OCI-LY3 (cell line): ENCODE measurements at regions not wholly inside any gene's neighbourhood (a gene's known extent, or its start where the extent isn't known, plus 50 kb on each side); places are given as distances from the start of the nearest gene placed in this dataset.
"Not testable (repeated sequence)": the region's sequence is repeated elsewhere in the genome, so short reads cannot be mapped to it uniquely, and the experiment has no call there.

Experiments used
- H2AFZ ChIP-seq: fragments of 200-600, 300-600 bp; shearing (Covaris generic); 2 replicates; pipeline ENCODE4 v1.6.0; 2014; ENCODE audit warnings: antibody characterized with exemption, low read depth, low read length
- H3K27ac ChIP-seq: fragments of 200-600, 300-600 bp; sonication (generic); 2 replicates; pipeline ENCODE4 v1.5.1; 2014; ENCODE audit warnings: mild to moderate bottlenecking, low read length, moderate library complexity, mixed read lengths
- H3K27me3 ChIP-seq: fragments of 200-600, 300-600 bp; sonication (generic); 2 replicates; pipeline ENCODE4 v1.6.1; 2014; ENCODE audit warnings: low read depth, low read length, mixed read lengths
- H3K36me3 ChIP-seq: fragments of 200-600, 300-600 bp; sonication (generic); replicated peaks from 2 replicates; pipeline ENCODE3; 2014; ENCODE audit warnings: low read depth, low read length, mixed read lengths
- H3K4me1 ChIP-seq: fragments of 300-600, 200-600 bp; sonication (generic); 2 replicates; pipeline ENCODE4 v1.6.1; 2014; ENCODE audit warnings: low read length, mixed read lengths
- H3K4me2 ChIP-seq: fragments of 200-600, 300-600 bp; sonication (generic); 2 replicates; pipeline ENCODE4 v1.6.1; 2014; ENCODE audit warnings: low read length, mixed read lengths
- H3K4me3 ChIP-seq: fragments of 300-600, 200-600 bp; sonication (generic); 2 replicates; pipeline ENCODE4 v1.5.1; 2014; ENCODE audit warnings: antibody characterized with exemption, mild to moderate bottlenecking, low read length, moderate library complexity
- H3K79me2 ChIP-seq: fragments of 300-600, 200-600 bp; shearing (Covaris generic); 2 replicates; pipeline ENCODE4 v1.6.1; 2014; ENCODE audit warnings: mild to moderate bottlenecking, low read length, mixed read lengths
- H3K9ac ChIP-seq: fragments of 300-600, 200-600 bp; shearing (Covaris generic); 2 replicates; pipeline ENCODE4 v1.6.0; 2014; ENCODE audit warnings: mild to moderate bottlenecking, low read length, moderate library complexity
- H3K9me3 ChIP-seq: fragments of 200-600, 300-600 bp; shearing (Covaris generic); 2 replicates; pipeline ENCODE4 v1.6.1; 2014; ENCODE audit warnings: low read length, mixed read lengths; ENCODE audit not compliant: insufficient read depth
- H4K20me1 ChIP-seq: fragments of 200-600, 300-600 bp; sonication (generic); 2 replicates; pipeline ENCODE4 v1.6.1; 2016; ENCODE audit warnings: low read length, mixed read lengths; ENCODE audit not compliant: insufficient read depth
- EZH2phosphoT487 ChIP-seq: fragments of 200-600 bp; shearing (Covaris generic); IDR thresholded peaks from 2 replicates; pipeline ENCODE4 v1.6.1; 2018; ENCODE audit warnings: antibody characterized with exemption, mixed run types, low read depth
- TF ChIP-seq, protein P1 (sequence below): fragments of 200-600, 300-600 bp; sonication (generic); IDR thresholded peaks from 2 replicates; pipeline ENCODE4 v1.5.1; 2014; ENCODE audit warnings: antibody characterized with exemption, low read length, low read depth

DNA sequence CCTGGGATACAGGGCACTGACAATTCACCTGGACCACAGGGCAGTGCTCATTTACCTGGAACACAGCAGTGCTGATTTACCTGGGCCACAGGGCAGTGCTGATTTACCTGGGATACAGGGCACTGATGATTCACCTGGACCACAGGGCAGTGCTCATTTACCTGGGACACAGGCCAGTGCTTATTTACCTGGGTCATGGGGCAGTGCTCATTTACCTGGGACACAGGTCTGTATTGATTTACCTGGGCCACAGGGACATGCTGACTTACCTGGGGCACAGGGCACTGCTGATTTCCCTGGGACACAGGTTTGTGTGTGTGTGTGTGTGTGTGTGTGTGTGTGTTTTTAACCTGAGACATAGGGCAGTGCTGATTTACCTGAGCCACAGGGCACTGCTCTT, 261.7 kb downstream of the MATN1 start:
- Histone ChIP-seq H3K36me3 (no peaks in the 10 kb centered on the region), H3K4me3 (no peak overlapping the region), H2AFZ (no peak overlapping the region), H3K27ac (no peak overlapping the region), H3K27me3 (no peaks in the 10 kb centered on the region), H3K9ac (no peak overlapping the region), H3K79me2 (no peaks in the 10 kb centered on the region), H3K4me2 (no peak overlapping the region), H3K4me1 (no peaks in the 10 kb centered on the region), H4K20me1 (no peaks in the 10 kb centered on the region), H3K9me3 (no peaks in the 10 kb centered on the region)
- TF ChIP-seq, protein P1, sequence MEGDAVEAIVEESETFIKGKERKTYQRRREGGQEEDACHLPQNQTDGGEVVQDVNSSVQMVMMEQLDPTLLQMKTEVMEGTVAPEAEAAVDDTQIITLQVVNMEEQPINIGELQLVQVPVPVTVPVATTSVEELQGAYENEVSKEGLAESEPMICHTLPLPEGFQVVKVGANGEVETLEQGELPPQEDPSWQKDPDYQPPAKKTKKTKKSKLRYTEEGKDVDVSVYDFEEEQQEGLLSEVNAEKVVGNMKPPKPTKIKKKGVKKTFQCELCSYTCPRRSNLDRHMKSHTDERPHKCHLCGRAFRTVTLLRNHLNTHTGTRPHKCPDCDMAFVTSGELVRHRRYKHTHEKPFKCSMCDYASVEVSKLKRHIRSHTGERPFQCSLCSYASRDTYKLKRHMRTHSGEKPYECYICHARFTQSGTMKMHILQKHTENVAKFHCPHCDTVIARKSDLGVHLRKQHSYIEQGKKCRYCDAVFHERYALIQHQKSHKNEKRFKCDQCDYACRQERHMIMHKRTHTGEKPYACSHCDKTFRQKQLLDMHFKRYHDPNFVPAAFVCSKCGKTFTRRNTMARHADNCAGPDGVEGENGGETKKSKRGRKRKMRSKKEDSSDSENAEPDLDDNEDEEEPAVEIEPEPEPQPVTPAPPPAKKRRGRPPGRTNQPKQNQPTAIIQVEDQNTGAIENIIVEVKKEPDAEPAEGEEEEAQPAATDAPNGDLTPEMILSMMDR: no peak
- no peak for TF ChIP-seq EZH2phosphoT487

DNA sequence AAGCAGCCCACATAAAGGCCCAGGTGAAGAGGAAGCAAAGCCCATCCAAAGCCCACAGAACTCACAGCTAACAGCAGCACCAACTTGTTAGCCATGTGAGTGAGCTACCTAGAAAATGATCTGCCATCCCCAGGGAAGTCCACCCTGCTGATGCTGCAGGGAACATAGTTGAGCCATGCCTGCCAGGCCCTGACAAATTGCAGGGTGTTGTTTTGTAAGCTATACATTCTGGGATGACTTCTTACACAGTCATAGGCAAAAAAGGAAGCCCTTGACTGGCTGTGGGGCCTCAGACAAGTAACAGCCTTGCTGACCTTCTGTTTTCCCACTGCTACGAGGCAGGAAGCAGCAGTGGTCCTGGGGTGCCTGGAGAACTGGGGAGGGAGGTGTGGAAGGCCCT, 262.7 kb downstream of the MATN1 start:
- no peak overlapping the region for H3K4me2 ChIP-seq
- H3K27ac ChIP-seq: no peak overlapping the region
- no peaks in the 10 kb centered on the region for H4K20me1 ChIP-seq
- no peaks in the 10 kb centered on the region for H3K4me1 ChIP-seq
- H3K36me3 ChIP-seq: no peaks in the 10 kb centered on the region
- no peaks in the 10 kb centered on the region for H3K9me3 ChIP-seq
- no peak for TF ChIP-seq EZH2phosphoT487
- TF ChIP-seq, protein P1: no peak
- no peak overlapping the region for H3K9ac ChIP-seq
- no peaks in the 10 kb centered on the region for H3K27me3 ChIP-seq
- no peak overlapping the region for H2AFZ ChIP-seq
- H3K79me2 ChIP-seq: no peaks in the 10 kb centered on the region
- H3K4me3 ChIP-seq: no peak overlapping the region

DNA sequence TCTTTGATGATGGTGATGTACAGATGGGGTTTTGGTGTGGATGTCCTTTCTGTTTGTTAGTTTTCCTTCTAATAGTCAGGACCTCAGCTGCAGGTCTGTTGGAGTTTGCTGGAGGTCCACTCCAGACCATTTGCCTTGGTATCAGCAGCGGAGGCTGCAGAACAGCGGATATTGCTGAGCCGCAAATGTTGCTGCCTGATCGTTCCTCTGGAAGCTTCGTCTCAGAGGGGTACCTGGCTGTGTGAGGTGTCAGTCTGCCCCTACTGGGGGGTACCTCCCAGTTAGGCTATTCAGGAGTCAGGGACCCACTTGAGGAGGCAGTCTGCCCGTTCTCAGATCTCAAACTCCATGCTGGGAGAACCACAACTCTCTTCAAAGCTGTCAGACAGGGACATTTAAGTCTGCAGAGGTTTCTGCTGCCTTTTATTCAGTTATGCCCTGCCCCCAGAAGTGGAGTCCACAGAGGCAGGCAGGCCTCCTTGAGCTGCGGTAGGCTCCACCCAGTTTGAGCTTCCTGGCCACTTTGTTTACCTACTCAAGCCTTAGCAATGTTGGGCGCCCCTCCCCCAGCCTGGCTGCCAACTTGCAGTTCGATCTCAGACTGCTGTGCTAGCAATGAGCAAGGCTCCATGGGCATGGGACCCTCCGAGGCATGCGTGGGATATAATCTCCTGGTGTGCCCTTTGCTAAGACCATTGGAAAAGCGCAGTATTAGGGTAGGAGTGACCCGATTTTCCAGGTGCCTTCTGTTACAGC, 264.5 kb downstream of the MATN1 start:
- not testable (repeated sequence) for H3K36me3 ChIP-seq, H3K9ac ChIP-seq, H4K20me1 ChIP-seq, H2AFZ ChIP-seq, H3K27me3 ChIP-seq, H3K4me3 ChIP-seq, H3K9me3 ChIP-seq, H3K4me2 ChIP-seq, H3K27ac ChIP-seq, H3K79me2 ChIP-seq, H3K4me1 ChIP-seq

DNA sequence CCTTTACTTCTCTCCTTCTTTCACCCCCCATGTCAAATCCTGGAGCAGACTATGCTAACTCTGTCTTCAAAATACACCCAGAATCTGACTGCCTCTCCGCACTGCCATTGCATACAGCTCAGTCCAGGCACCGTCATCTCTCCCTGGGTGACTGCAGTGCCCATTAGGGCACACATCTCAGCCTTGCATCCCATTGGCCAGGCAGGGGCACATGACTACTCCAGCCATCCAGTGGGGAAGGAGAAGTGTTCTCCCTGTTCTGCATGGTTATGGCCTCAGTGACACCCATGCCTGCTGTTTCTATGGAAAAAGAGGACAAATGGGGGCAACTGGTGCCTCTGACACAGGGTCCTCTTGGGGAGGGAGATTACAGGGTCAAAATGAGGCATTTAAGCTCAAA, 270.5 kb downstream of the MATN1 start:
- no peaks in the 10 kb centered on the region for H3K4me1 ChIP-seq
- no peaks in the 10 kb centered on the region for H4K20me1 ChIP-seq
- H3K4me3 ChIP-seq: no peak overlapping the region
- H3K9ac ChIP-seq: no peak overlapping the region
- no peaks in the 10 kb centered on the region for H3K79me2 ChIP-seq
- H3K9me3 ChIP-seq: no peaks in the 10 kb centered on the region
- H3K27ac ChIP-seq: no peak overlapping the region
- H3K27me3 ChIP-seq: no peaks in the 10 kb centered on the region
- no peak overlapping the region for H2AFZ ChIP-seq
- no peaks in the 10 kb centered on the region for H3K36me3 ChIP-seq
- TF ChIP-seq EZH2phosphoT487: no peak
- H3K4me2 ChIP-seq: no peak overlapping the region

DNA sequence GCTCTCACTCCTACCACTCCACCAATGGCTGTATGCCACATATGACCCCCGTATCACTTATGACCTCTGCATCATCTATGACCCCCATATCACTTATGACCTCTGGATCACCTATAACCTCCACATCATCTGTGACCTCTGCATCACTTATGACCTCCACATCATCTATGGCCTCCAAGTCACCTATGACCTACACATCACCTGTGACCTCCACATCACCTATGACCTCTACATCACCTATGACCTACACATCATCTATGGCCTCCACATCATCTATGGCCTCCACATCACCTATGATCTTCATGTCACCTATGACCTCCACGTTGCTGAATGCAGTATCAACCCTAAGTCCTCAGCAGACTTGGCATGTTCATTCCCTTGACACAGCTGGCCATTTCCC, 271.2 kb downstream of the MATN1 start:
- no peak overlapping the region for H3K4me3 ChIP-seq
- H3K27me3 ChIP-seq: no peaks in the 10 kb centered on the region
- H3K36me3 ChIP-seq: no peaks in the 10 kb centered on the region
- TF ChIP-seq EZH2phosphoT487: no peak
- TF ChIP-seq, protein P1: no peak
- no peaks in the 10 kb centered on the region for H3K4me1 ChIP-seq
- H4K20me1 ChIP-seq: no peaks in the 10 kb centered on the region
- H3K79me2 ChIP-seq: no peaks in the 10 kb centered on the region
- no peak overlapping the region for H3K27ac ChIP-seq
- H3K9me3 ChIP-seq: no peaks in the 10 kb centered on the region
- no peak overlapping the region for H3K4me2 ChIP-seq
- H2AFZ ChIP-seq: no peak overlapping the region
- H3K9ac ChIP-seq: no peak overlapping the region
